GM21515 (cell line): ENCODE measurements at regions not wholly inside any gene's neighbourhood (a gene's known extent, or its start where the extent isn't known, plus 50 kb on each side); places are given as distances from the start of the nearest gene placed in this dataset.
"Not testable (repeated sequence)": the region's sequence is repeated elsewhere in the genome, so short reads cannot be mapped to it uniquely, and the experiment has no call there.

Experiments
- ATAC-seq: cut with Tn5 transposase; IDR thresholded peaks from one replicate; pipeline ENCODE4 v1.9.1; 2021; ENCODE audit not compliant: unreplicated experiment

GRCh38 chr12:72723732-72724131 is 451.6 kb downstream of the TRHDE start:
- no peak for ATAC-seq

- ATAC-seq, result no peak
Measured at GRCh38 chr12:72729451-72730010, 457.4 kb downstream of the TRHDE start.

- no peak for ATAC-seq
Measured at GRCh38 chr12:72734581-72734980, 462.4 kb downstream of the TRHDE start.

GRCh38 chr12:72738811-72739210 is 466.6 kb downstream of the TRHDE start:
- ATAC-seq, result no peak

- ATAC-seq, result no peak
Measured at GRCh38 chr12:72740064-72740463, 467.9 kb downstream of the TRHDE start.

- ATAC-seq, result no peak
Measured at GRCh38 chr12:72742568-72742967, 470.4 kb downstream of the TRHDE start.

GRCh38 chr12:72746048-72746447 is 473.9 kb downstream of the TRHDE start:
- no peak for ATAC-seq

- no peak for ATAC-seq
Measured at GRCh38 chr12:72747111-72747849, 475.1 kb downstream of the TRHDE start.

- ATAC-seq, result no peak
Measured at GRCh38 chr12:72748971-72749370, 476.8 kb downstream of the TRHDE start.

- no peak for ATAC-seq
Measured at GRCh38 chr12:72753571-72753970, 481.4 kb downstream of the TRHDE start.

- ATAC-seq, result not testable (repeated sequence)
Measured at GRCh38 chr12:72754026-72754425, 481.9 kb downstream of the TRHDE start.

- no peak for ATAC-seq
Measured at GRCh38 chr12:72766517-72766916, 494.3 kb downstream of the TRHDE start.

GRCh38 chr12:72774023-72774422 is 501.9 kb downstream of the TRHDE start:
- ATAC-seq, result no peak

GRCh38 chr12:72777806-72778205 is 505.6 kb downstream of the TRHDE start:
- ATAC-seq, result no peak

- ATAC-seq, result no peak
Measured at GRCh38 chr12:72790273-72790672, 518.1 kb downstream of the TRHDE start.

GRCh38 chr12:72792889-72793288 is 520.7 kb downstream of the TRHDE start:
- ATAC-seq, result no peak

- no peak for ATAC-seq
Measured at GRCh38 chr12:72793796-72794195, 521.6 kb downstream of the TRHDE start.

GRCh38 chr12:72815421-72815820 is 543.3 kb downstream of the TRHDE start:
- no peak for ATAC-seq

- no peak for ATAC-seq
Measured at GRCh38 chr12:72828662-72829324, 556.6 kb downstream of the TRHDE start.

GRCh38 chr12:72829838-72830237 is 557.7 kb downstream of the TRHDE start:
- ATAC-seq, result no peak

GRCh38 chr12:72832024-72832423 is 559.9 kb downstream of the TRHDE start:
- no peak for ATAC-seq

- ATAC-seq, result no peak
Measured at GRCh38 chr12:72836194-72836593, 564.0 kb downstream of the TRHDE start.
